ENCODE measurements at regions not wholly inside any gene's neighbourhood (a gene's known extent, or its start where the extent isn't known, plus 50 kb on each side); places are given as distances from the start of the nearest gene placed in this dataset.

DNA sequence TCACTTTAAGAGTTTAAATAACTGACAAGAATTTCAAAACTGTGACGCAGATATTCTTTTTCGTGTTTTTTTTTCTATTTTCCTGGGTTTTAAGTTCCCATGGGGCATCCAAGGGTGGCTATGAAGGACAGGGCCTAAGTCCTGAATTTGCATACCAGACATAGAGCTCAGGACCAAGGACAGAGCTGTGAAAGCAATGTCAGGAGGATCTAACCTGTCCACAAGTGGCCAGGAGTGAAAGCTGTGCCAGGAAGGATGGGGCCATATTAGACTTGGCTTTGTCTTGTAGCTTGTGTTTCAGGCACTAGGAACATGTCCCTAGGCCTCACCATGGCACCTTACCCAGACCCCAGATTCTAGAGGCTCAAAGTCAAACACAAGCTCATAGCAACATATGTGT, 289.4 kb upstream of the MIR17HG start:
- no peak for TF ChIP-seq POLR2A (IDR thresholded peaks at IDR 0.05)
- TF ChIP-seq CTCF (IDR thresholded peaks at IDR 0.05) = no peak
- H3K4me1 ChIP-seq = no peaks in the 10 kb centered on the region
- no peak for DNase-seq
- no peaks in the 10 kb centered on the region for H3K9me3 ChIP-seq
- WGBS, 2 donors = 68 to 78% methylated on average over 2 of the region's 2 CpGs
- H3K4me3 ChIP-seq = no peak overlapping the region
- intact Hi-C loops (cut with DNase I) = no loop called here
- no peak overlapping the region for H3K27ac ChIP-seq
- H3K36me3 ChIP-seq = no peaks in the 10 kb centered on the region
- H3K27me3 ChIP-seq = no peaks in the 10 kb centered on the region

DNA sequence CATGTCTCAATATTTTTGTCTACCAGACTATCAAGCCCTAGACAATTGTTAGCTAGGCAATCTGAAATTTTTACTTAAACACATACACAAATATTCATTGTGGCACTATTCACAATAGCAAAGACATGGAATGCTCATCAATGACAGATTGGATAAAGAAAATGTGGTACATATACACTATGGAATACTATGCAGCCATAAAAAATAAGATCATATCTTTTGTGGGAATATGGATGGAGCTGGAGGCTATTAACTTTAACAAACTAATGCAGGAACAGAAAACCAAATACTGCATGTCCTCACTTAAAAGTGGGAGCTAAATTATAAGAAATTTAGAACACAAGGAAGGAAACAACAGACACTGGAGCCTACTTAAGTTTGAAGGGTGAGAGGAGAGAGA, 288.6 kb upstream of the MIR17HG start:
- intact Hi-C loops (cut with DNase I) = no loop called here
- Histone ChIP-seq H3K36me3 (no peaks in the 10 kb centered on the region), H3K9me3 (no peaks in the 10 kb centered on the region), H3K4me1 (no peaks in the 10 kb centered on the region), H3K27me3 (no peaks in the 10 kb centered on the region), H3K4me3 (no peak overlapping the region), H3K27ac (no peak overlapping the region)
- DNase-seq = no peak
- no peak for TF ChIP-seq CTCF (IDR thresholded peaks at IDR 0.05)
- no peak for TF ChIP-seq POLR2A (IDR thresholded peaks at IDR 0.05)

DNA sequence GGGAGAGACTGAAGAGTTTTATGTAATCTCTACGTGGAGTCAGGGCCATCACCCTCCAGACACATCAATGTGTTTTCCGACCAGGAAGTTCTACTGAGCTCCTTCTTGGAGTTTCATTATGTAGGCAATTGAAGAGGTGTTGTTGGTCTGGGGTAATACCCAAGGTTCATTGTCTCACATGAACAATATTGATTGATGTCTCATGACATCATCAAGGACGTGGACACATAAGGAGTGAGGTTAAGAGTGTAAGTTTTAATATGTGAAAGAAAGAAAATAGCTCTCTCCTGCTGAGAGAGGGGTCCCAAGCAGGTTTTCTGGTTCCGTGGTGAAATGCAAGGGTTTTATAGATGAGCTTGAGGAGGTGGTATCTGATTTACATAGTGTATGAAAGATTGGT, 280.7 kb upstream of the MIR17HG start:
- 51 to 59% methylated on average over 4 of the region's 4 CpGs for WGBS, 2 donors
- DNase-seq = no peak
- no peaks in the 10 kb centered on the region for H3K4me1 ChIP-seq

GRCh38 chr13:91072486-91072885, 275.0 kb upstream of the MIR17HG start:
- TF ChIP-seq POLR2A (IDR thresholded peaks at IDR 0.05) (no peak), CTCF (IDR thresholded peaks at IDR 0.05) (no peak)
- intact Hi-C loops (cut with DNase I) = no loop called here
- Histone ChIP-seq H3K27ac (no peak overlapping the region), H3K9me3 (no peaks in the 10 kb centered on the region), H3K27me3 (no peaks in the 10 kb centered on the region), H3K4me1 (no peaks in the 10 kb centered on the region), H3K4me3 (no peak overlapping the region), H3K36me3 (no peaks in the 10 kb centered on the region)
- 76 to 80% methylated on average over 2 of the region's 2 CpGs for WGBS, 2 donors
- DNase-seq = no peak

More for the DNA sequence above, 280.7 kb upstream of the MIR17HG start:
- Histone ChIP-seq H3K36me3 (no peaks in the 10 kb centered on the region), H3K9me3 (no peaks in the 10 kb centered on the region), H3K27me3 (no peaks in the 10 kb centered on the region), H3K4me3 (no peak overlapping the region), H3K27ac (no peak overlapping the region)
- intact Hi-C loops (cut with DNase I) = no loop called here
- TF ChIP-seq CTCF (IDR thresholded peaks at IDR 0.05) (no peak), POLR2A (IDR thresholded peaks at IDR 0.05) (no peak)

DNA sequence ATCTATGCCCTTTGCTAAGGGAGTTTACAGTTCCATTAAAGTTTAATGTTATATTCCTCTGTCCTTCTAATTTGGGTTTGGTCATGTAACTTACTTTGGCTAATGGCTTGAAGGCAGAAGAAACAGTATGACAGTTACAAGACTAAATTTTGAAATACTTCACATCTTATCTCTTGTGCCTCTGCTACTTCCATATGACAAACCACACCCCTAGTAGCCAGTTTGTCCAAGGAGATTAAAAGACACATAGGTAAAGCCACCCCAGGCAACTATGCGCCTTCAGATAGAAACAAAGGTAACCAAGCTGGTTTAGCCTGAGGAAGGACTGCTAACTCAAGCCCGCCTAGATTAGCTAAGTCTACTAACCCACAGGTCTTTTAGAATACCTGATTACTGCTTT, 273.4 kb upstream of the MIR17HG start:
- H3K9me3 ChIP-seq = no peaks in the 10 kb centered on the region
- no peak for TF ChIP-seq CTCF (IDR thresholded peaks at IDR 0.05)
- TF ChIP-seq POLR2A (IDR thresholded peaks at IDR 0.05) = no peak
- intact Hi-C loops (cut with DNase I) = no loop called here
- H3K27me3 ChIP-seq = no peaks in the 10 kb centered on the region
- no peak overlapping the region for H3K27ac ChIP-seq
- H3K4me3 ChIP-seq = no peak overlapping the region
- 56 to 77% methylated on average over 2 of the region's 2 CpGs for WGBS, 2 donors
- H3K36me3 ChIP-seq = no peaks in the 10 kb centered on the region
- no peak for DNase-seq
- H3K4me1 ChIP-seq = no peaks in the 10 kb centered on the region

Data from esophagus squamous epithelium (tissue), 5 donors.